DMS79 treated with DMSO at 0.1 percent for 48 hours (cell line): ENCODE measurements at regions not wholly inside any gene's neighbourhood (a gene's known extent, or its start where the extent isn't known, plus 50 kb on each side); places are given as distances from the start of the nearest gene placed in this dataset.

Experiments used
- DNase-seq: peaks from one replicate; lab custom pipeline; 2025; lab: John Stamatoyannopoulos, UW

- no peak for DNase-seq
Measured at GRCh38 chr17:73985466-73986015, 217.9 kb upstream of the RPL38 start.

- no peak for DNase-seq
Measured at GRCh38 chr17:73986641-73987177, 216.8 kb upstream of the RPL38 start.

- DNase-seq, result no peak
Measured at GRCh38 chr17:73987395-73987794, 216.1 kb upstream of the RPL38 start.

- no peak for DNase-seq
Measured at GRCh38 chr17:73987845-73988509, 215.5 kb upstream of the RPL38 start.

GRCh38 chr17:73989671-73990070 lies 213.8 kb upstream of the RPL38 start:
- DNase-seq, result no peak

- DNase-seq, result no peak
Measured at GRCh38 chr17:73990290-73990689, 213.2 kb upstream of the RPL38 start.

GRCh38 chr17:73991260-73991659 lies 212.2 kb upstream of the RPL38 start:
- DNase-seq, result peak; percentile 14

- DNase-seq, result no peak
Measured at GRCh38 chr17:73994946-73995345, 208.5 kb upstream of the RPL38 start.

GRCh38 chr17:73997059-73997458 lies 206.4 kb upstream of the RPL38 start:
- no peak for DNase-seq

GRCh38 chr17:73998249-73998648 lies 205.2 kb upstream of the RPL38 start:
- no peak for DNase-seq

- DNase-seq, result no peak
Measured at GRCh38 chr17:73998653-73999645, 204.5 kb upstream of the RPL38 start.

- DNase-seq, result peak; percentile 72
Measured at GRCh38 chr17:74001145-74001544, 202.3 kb upstream of the RPL38 start.

- no peak for DNase-seq
Measured at GRCh38 chr17:74002241-74002640, 201.2 kb upstream of the RPL38 start.

- no peak for DNase-seq
Measured at GRCh38 chr17:74004056-74004455, 199.4 kb upstream of the RPL38 start.

GRCh38 chr17:74005790-74006189 lies 197.7 kb upstream of the RPL38 start:
- DNase-seq, result no peak

GRCh38 chr17:74006371-74006770 lies 197.1 kb upstream of the RPL38 start:
- DNase-seq, result no peak

GRCh38 chr17:74008196-74008595 lies 195.3 kb upstream of the RPL38 start:
- no peak for DNase-seq

GRCh38 chr17:74009056-74009625 lies 194.3 kb upstream of the RPL38 start:
- DNase-seq, result no peak

GRCh38 chr17:74010903-74011302 lies 192.6 kb upstream of the RPL38 start:
- no peak for DNase-seq

GRCh38 chr17:74011966-74012365 lies 191.5 kb upstream of the RPL38 start:
- DNase-seq, result peak; percentile 67

- no peak for DNase-seq
Measured at GRCh38 chr17:74012465-74012864, 191.0 kb upstream of the RPL38 start.

- no peak for DNase-seq
Measured at GRCh38 chr17:74015316-74015715, 188.2 kb upstream of the RPL38 start.
